Activated CD4-positive, alpha-beta T cell treated with anti-CD3 and anti-CD28 coated beads, Interleukin-2, amount 50 U/mL, for 24 hours (primary cell): ENCODE measurements at regions not wholly inside any gene's neighbourhood (a gene's known extent, or its start where the extent isn't known, plus 50 kb on each side); places are given as distances from the start of the nearest gene placed in this dataset.

Experiments used
- DNase-seq, 2 donors: peaks; one replicate each; pipeline ENCODE4 v3.0.0-alpha.2; 2020; ENCODE audit warnings: low read depth in 1 of 2, low spot score in 1 of 2

DNA sequence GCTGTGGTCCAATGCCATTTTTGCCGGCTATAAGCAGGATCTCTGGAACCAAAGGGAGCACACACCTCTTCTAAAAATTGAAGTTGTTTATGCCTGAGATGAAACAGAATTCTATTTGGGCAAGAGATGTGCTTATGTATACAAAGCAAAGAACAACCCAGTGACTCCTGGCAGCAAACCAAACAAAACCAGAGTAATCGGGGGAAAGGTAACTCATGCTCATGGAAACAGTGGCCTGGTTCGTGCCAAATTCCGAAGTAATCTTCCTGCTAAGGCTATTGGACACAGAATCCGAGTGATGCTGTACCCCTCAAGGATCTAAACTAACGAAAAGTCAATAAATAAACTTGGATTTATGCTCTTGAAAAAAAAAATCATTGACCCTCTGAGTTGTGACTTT is 178.7 kb downstream of the CEMIP2 start:
- no peak for DNase-seq

DNA sequence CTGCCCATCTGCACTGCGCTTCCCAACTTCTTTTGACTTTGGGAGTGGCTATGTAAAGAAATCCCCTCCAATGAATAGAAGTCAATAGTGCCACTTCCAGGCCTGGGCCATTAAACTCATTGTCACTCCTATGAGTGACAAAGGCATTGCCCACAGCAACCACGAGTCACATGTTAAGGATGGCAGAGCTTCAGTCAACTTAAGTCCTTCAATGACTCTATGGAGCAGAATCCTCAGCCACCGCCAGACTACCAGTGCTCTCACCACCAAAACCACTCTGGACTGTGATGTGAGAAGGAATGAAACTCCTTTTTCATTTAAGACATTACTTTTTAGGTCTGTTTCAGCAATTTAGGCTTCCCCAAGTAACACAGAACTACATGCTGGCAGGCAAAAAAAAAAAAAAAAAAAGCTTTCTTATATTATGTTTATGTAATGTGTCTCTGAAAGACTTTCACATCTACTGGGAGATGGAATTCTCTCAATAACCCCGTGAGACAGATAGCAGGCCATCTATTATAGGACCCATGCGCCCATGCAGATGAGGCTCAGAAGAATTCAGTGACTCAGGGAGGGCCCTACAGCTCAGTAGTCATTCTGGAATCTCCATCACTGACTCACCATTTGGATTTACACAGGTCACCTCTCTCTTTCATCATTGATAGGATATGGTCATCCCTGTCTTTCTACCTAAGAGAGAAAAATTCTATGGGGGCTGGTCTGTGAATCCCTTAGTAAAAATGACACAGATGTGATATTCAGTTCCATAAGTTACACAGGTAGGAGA is 180.5 kb downstream of the CEMIP2 start:
- no peak for DNase-seq

DNA sequence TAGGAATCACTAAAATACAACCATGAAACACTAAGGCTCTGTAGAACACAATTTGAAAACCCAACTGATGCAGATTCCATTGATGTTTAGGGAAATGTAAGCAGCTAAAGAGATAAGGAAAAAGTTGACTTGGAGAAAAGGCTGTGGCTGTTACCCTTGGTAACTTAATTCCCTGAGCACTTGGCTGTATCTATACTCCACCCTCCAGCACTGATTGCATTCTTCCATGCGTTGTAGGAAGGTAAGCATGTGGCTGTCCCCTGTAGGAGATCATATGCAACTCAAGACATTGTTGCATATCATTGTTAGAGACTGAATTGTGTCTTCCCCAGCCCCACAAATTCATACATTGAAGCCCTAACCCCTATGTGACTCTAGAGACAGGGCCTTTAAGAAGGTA is 184.5 kb downstream of the CEMIP2 start:
- DNase-seq: no peak

DNA sequence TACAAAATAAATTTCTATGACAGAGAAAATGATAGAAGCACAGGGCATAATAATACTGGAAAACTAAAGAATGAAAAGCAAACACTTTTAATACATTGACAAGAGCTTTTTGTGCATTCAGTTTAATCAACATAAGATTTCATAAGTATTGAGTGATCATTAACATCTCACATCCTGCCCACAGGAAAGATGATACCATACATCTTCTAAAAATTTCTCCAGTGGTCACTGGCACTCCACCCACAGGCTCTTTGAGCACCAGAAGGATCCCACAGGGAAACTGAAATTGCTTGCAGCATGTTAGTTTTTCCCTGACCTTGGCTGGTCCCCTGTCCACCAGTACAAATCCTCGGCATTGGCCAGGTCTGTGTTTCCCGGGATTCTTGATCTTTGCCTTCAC is 186.0 kb downstream of the CEMIP2 start:
- DNase-seq: no peak

DNA sequence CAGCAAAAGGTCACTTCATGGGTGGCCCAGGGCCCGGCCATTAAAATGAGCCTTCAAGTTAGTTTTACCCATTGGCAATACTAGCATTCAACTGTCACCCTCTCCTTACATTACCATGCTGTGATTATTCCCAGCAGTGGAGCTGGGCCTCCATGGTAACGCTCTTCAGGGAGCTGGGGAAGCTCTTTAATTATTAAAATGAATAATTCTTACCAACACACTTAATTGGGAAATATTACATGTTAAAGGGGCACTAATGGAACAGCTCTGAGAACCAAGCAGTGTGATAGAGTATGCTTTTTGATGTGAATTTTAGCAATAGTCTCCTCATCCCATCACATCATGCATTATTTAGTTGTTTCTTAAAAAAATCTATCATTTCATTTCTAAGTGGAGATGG is 187.2 kb downstream of the CEMIP2 start:
- DNase-seq: no peak

DNA sequence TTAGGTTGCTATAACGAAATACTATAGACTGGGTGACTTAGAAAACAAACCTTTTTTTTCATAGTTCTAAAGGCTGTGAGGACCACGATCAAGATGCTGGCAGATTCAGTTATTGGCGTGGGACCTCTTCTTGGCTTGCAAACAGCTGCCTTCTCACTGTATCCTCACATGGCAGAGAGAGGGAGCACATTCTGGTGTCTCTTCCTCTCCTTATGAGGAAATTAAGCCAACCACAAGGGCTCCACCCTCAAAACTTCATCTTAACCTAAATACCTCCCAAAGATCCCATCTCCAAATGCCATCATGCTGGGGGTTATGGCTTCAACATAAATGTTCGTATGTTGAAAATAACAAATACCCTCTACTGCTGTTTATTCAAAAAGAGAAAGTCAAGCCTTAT is 197.1 kb downstream of the CEMIP2 start:
- no peak for DNase-seq

DNA sequence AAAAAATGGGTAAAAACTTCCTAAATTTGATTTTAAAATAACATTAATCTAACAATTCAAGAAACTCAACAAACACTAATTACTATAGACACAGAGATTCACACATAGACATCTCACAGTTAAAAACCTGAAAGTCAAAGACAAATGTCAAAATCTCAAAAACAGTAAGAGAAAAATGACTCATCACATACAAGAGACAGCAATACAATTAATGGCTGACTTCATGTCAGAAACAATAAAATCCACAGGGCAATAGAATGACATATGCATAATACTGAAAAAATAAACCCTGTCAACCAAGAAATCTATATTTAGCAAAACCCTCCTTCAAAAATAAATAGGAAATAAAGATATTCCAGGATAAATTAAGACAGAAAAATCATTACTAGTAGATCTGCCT is 200.4 kb downstream of the CEMIP2 start:
- no peak for DNase-seq

DNA sequence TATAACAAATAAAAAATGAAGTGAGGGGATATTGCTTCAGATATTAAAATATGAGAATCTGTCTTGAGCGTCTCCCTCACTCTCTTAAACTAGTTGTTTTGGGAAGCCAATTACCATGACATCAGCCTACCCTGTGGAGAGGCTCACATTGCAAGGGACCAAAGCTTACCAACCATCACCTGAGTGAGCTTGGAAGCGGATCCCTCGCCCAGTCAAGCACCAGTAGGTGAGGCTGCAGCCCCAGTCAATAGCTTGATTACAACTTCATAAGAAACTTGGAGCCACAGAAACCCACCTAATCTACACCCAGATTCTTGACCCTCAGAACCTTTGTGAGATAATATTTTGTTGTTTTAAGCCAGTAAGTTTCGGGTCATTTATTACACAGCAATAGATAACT is 206.2 kb downstream of the CEMIP2 start:
- DNase-seq: no peak

DNA sequence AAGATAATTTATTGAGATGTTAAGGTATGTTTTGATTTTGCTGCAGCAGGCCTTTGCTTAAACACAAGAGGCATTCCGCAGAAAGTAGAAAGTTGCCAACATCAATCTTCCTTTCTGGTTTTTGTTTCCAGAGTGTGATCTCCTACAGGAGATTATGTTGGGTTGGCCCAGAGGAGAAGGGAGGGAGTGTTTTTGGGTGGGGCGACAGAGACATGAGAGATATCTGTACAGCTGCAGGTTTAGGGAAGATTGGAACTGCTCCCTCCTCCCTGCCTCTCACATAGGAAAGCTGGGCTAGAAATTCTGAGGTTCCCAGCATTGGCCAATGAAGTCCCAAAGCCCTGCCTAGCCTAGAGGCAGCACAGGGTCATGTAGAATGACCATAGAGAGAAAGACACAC is 211.0 kb downstream of the CEMIP2 start:
- DNase-seq: no peak

DNA sequence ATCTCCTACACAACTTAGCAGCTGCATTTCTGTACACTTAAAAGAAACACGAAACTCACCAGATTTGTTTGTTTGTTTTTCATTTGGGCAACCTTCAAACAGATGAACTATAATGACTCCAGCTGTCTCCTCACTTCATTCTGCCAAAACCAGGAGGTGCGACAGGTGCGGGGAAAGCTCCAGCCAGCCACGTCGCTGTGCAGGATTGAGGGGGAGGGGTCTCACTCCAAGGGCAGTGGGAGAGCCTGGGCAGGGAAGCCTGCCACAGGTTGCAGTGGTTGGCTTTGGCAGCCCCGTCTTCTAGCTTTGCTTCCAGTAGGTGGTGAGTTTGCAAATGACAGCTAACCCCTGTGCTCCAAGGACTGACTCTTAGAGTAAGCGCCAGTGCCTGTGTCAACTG is 215.8 kb downstream of the CEMIP2 start:
- DNase-seq: no peak

DNA sequence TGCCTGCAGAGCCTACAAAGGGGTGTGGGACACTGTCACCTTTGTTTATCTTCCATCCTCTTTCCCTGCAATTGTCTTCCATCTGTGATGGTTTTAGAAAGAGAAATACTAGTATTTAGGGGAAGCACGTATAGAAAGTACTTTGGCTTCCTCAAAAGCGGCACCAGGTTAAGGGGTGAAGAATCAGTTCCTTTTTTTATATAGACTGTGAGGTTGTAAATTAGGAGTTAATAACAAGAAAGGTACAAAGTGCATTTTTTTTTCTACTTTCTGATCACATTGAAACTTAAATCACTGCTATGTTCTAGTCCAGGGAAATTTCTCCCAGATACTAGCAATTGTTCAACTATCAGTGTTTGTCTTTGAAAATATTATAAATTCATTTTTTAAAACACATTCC is 219.3 kb downstream of the CEMIP2 start:
- no peak for DNase-seq

DNA sequence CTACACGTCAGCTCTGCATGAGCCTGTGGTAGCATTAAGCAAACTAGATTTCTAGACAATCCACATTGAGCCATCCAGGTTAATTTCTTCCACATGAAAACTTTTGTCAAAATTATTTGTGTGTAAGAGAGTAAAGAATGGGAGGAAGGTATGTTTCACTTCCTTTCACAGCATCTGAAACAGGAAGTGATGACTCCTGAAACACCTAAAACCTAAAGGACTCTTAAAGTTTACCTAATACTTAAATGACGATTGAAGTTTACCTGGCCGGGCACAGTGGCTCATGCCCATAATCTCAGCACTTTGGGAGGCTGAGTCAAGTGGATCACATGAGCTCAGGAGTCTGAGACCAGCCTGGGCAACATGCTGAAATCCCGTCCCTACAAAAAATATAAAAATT is 223.8 kb downstream of the CEMIP2 start:
- DNase-seq: no peak

DNA sequence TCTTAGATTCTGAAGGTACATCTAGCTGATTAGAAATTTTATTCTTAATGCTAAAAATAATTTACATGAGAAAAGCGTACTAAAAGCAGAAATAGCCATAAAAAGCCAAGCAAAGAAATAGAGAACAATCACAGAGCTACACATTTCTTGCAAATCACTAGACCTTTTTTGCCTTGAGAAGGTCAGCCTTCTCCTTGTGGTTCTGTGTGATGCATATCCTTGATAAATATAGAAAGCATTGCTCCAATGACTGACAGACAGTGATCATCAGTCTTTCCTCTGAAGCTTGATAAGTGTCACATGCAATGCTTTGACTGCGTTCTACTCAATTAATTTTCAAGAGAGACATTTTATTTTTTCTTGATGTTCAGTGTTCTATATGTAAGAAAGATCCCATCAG is 226.9 kb downstream of the CEMIP2 start:
- no peak for DNase-seq

DNA sequence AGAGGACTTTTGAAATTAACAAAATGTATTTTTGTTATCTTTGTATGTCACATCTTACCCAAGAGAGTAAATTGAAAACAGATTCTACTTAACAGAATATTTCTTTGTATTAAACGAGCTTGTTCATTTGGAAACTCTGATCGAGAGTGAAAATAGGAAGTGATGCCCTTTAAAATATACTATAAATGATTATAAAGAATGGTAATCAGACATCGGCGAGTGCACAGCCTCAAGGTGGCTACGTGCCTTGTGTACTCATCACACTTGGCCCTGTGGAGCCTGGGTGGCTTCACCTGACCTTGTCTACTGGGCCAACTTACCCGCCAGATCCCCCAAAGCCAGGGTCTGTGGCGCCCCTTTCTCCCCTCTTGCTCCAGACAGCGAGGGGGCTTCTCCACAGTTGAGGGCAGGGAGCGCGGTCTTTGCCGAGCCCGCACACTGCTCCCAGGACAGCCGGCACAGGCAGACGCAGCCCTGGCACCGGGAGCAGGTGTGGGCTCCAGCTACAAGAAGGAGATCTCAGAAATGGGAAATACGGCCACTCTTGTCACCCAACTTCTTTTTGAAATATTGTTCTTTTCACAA is 243.2 kb downstream of the CEMIP2 start:
- DNase-seq: no peak

DNA sequence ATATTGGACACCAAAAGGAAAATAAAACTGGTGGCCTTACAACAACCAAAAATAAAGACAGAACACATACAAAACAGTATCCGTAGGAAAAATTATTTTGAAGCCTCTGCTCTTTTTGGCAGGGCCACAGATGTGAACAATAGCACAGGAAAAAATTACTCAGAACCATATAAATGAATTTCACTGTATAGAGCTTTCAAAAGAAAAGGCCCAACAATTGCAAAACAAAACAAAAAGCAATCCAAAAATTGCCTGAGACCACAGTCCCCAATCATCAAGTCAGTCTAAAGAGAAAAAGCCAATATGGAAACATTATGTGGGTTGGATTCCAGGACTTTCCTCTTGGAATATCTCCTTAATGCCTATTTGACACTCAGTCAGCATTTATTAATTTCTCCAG is 243.8 kb downstream of the CEMIP2 start:
- no peak for DNase-seq

DNA sequence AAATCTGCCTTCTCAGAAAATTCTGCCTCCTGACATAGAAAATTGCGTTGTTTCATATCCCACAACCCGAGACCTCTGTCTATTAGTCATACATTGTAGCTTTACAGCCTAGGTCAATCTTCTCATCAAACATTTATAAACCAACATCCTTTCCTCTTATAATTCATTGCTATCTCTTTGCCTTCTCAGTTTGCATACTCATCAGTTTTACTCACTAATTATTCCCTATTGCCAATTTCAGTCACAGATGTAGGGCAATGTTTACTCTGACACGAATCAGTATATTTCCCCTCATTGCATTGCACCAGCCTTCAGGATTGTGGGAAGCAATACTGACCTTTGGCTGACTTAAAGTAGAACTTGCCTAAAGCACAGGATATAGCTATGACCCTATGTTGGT is 247.2 kb downstream of the CEMIP2 start:
- no peak for DNase-seq

DNA sequence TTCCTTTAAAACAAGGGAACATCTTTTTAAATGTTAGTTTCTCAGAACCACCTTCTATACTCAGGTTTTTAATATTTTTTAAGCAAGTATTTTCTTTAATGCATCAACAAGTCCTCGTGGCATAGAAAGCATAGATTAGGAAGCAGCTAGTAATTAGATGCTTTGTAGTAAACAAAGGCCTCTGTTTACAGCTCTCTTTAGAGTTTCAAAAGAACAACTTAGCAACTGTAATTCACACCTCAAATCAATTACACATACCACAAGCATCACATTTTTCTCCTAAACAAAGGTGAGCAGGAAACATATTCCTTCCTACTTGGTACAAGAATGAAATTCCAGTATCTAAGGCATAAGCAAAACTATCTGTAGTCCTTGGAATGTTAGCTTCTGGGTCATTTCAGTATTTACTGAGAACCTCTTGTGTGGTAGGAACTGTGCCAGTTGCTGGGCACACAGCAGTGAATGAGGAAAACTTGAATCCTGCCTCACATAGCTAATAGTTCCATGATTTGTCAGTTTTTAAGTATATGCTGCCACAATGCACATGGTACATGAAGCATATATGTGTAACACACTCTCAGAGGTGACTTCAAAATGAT is 249.1 kb downstream of the CEMIP2 start:
- no peak for DNase-seq

DNA sequence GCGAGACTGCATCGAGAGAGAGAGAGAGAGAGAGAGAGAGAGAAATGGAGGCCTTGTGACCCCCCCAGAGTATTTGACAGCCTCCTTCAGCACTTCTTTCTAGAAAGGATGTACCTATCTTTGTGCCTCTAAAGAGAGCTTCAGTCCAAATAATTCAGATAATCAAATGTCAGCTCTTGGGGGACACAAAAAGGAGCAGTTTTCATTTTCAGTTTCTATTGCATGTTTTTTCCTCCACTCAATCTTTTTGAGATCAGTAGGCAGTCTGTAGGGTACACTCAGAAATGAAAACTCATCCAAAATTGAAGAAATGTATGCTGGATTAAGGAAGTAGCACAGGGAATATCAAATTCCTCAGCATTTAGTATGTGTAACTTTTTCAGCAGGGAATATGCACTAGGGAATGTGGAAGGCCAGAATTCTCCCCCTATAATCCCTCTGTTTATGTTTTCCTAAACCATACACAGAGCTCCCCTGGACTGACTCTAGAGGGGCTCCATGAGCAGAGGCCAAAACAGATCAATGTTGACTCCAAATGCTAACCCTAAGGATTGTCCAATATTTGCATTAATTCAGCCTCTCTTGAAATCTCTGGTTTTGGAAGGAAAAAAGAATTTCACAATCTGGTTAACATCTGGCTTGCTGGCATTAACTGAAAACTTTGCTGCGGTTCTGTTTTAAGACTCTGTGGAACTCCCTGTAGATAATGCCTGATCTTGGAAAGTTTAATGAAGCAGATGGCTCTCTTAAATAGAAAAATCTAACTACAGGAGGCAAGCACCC is 250.1 kb downstream of the CEMIP2 start:
- DNase-seq: no peak

DNA sequence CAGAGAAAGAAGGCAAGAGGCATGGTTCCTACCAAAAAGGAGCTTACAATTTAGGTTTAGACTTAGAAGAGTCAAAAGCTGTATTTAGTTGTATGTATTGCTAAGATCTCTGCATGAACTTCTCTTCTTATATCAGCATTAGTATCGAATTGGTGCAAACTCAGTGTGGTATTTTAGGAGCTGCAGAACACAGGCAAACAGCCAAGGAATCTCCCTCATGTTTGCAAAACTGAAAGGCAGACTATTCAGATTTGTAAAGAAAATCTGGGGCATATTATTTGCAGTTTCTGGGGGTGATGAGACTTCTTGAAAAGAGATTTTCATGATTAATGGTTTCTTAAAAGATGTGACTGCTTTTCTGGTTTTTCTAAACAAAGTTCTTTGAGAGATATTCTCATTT is 252.7 kb downstream of the CEMIP2 start:
- no peak for DNase-seq

DNA sequence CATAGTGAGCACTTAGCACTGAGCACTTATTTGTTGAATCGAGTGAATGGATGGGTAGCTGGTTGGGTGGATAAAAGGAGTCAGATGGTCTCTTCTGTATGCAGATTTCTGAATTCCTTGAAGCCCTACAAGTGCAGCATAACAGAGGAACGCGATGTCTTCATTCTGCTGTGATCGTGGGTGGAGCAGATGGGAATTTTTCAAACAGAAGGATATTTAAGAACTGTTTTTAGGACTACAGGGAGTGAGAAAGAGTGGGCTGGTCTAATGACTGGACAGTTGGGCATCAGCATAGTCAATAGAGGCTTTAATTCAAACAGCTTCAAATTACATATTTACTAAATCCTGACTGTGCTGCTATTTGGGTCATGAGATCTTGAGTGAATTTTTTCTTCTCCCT is 253.2 kb downstream of the CEMIP2 start:
- no peak for DNase-seq

DNA sequence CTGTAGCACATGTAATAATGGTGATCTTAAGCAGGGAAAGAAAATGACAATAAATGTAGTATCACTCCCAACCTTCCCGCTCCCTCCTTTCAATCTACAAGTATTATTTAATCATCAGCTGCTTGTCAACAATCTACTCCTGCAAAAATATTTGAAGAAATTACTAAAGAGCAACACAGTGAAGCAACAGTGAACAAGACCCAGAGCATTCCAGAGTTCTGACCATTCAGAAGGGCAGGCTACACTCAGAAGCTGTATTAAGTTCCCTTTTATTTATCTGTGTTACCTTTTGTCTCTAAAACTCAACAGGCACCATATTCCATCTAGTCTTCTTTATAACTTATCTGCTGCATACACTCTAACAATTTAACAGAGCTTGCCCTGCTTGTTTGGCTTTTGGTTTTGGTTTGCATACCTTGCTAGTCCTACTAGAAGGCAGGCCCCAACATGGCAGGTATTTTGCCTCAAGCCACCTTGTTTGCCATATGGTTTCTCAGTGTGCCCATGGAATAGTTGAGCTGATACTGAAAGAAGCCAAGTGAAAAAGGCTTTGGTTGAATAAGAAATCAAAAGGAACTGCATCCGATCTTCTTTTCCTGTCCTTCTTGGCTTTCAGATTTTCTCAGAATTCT is 253.9 kb downstream of the CEMIP2 start:
- no peak for DNase-seq

DNA sequence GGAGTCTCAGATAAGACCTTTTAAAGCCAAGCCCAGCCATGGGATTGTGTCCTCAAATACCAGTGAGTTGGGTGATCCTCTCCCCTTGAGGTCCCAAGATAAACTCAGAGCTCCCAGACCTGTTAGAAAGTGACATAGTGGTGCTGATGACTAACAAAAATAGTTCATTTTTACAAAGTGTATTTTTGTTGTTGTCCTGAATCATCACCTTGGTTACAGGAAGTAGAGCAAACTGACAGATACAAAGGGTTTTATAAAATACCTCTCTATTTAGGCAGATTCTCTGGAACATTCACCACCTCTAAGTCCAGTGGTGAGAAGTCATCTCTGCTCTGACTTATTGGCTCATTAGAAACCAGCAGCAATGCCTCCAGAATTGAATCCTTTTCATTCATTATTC is 259.3 kb downstream of the CEMIP2 start:
- DNase-seq: no peak
